Upper lobe of left lung (tissue), 6 donors: ENCODE measurements at regions not wholly inside any gene's neighbourhood (a gene's known extent, or its start where the extent isn't known, plus 50 kb on each side); places are given as distances from the start of the nearest gene placed in this dataset.
"Not testable (repeated sequence)": the region's sequence is repeated elsewhere in the genome, so short reads cannot be mapped to it uniquely, and the experiment has no call there.

Experiments
- ATAC-seq, 2 donors: fragments of 200-7000 bp; cut with Tn5 transposase; one replicate each; pipeline ENCODE4 v1.9.1; 2022; ENCODE audit warnings: mild to moderate bottlenecking in 2 of 2, moderate library complexity in 2 of 2; ENCODE audit not compliant: low FRiP score in 2 of 2
- DNase-seq, 2 donors: peaks; one replicate each; pipeline ENCODE4 v3.0.0-alpha.2; 2019 to 2020
- H3K27ac ChIP-seq, 4 donors: fragments of 200-600 bp; sonication (generic); one replicate each; pipeline ENCODE4 v1.5.1; 2016 to 2019
- H3K27me3 ChIP-seq, 4 donors: fragments of 200-600 bp; sonication (generic); one replicate each; pipeline ENCODE4 v1.5.1; 2017 to 2019
- H3K36me3 ChIP-seq, 4 donors: fragments of 200-600 bp; sonication (generic); one replicate each; pipeline ENCODE4 v1.5.1; 2016 to 2019
- H3K4me1 ChIP-seq, 4 donors: fragments of 200-600 bp; sonication (generic); one replicate each; pipeline ENCODE4 v1.5.1; 2018 to 2019
- H3K4me3 ChIP-seq, 4 donors: fragments of 200-600 bp; sonication (generic); one replicate each; pipeline ENCODE4 v1.5.1; 2017 to 2019; ENCODE audit warnings: mild to moderate bottlenecking in 2 of 4, moderate library complexity in 1 of 4
- H3K9me3 ChIP-seq, 4 donors: fragments of 200-600 bp; sonication (generic); one replicate each; pipeline ENCODE4 v1.5.1; 2018 to 2019
- EP300 ChIP-seq, 4 donors: sonication (generic); formaldehyde crosslinking; IDR thresholded peaks; one replicate each; pipeline ENCODE4 v1.5.1; 2017; ENCODE audit warnings: antibody characterized with exemption in 4 of 4, control low read depth in 2 of 4
- POLR2A ChIP-seq, 4 donors: fragments of 450-650 bp; IDR thresholded peaks; one replicate each; pipeline ENCODE4 v1.5.1; 2016 to 2017; ENCODE audit warnings: antibody characterized with exemption in 4 of 4, mild to moderate bottlenecking in 2 of 4
- POLR2AphosphoS5 ChIP-seq, 2 donors: sonication (generic); formaldehyde crosslinking; IDR thresholded peaks; one replicate each; pipeline ENCODE4 v1.5.1; 2017; ENCODE audit warnings: antibody characterized with exemption in 2 of 2
- WGBS, 2 donors: methylation state at CpG; one replicate each; pipeline ENCODE4 v1.1.5; 2017 to 2018; 5-methylcytosine and 5-hydroxymethylcytosine counted together
- TF ChIP-seq, protein P1 (sequence below), 6 experiments: fragments of 450-650 bp in 4 of 6; fragments of 200-600 bp in 2 of 6; sonication (generic) in 2 of 6; IDR thresholded peaks; one replicate each; pipeline ENCODE4 v1.5.1; 2016 to 2019; ENCODE audit warnings: antibody characterized with exemption in 6 of 6
- donor health status: DM: no; HTN: no; CAD: no; lungs with moderate emphysema.
- donor health status: DM: no; HTN: yes; CAD: no; lungs with severe emphysema.

GRCh38 chr20:51928931-51929330, 126.6 kb upstream of the SALL4 start:
- Histone ChIP-seq H3K4me1 (no peaks in the 10 kb centered on the region), H3K9me3 (no peaks in the 10 kb centered on the region), H3K36me3 (no peaks in the 10 kb centered on the region), H3K27ac (no peak overlapping the region), H3K27me3 (no peaks in the 10 kb centered on the region), H3K4me3 (no peak overlapping the region)
- DNase-seq, result no peak
- WGBS, 2 donors, result 85 to 92% methylated on average over 2 of the region's 2 CpGs
- ATAC-seq, result no peak
- no peak for TF ChIP-seq EP300 (IDR thresholded peaks at IDR 0.05)
- no peak for TF ChIP-seq POLR2A (IDR thresholded peaks at IDR 0.05)
- no peak for TF ChIP-seq POLR2AphosphoS5 (IDR thresholded peaks at IDR 0.05)
- TF ChIP-seq, protein P1, sequence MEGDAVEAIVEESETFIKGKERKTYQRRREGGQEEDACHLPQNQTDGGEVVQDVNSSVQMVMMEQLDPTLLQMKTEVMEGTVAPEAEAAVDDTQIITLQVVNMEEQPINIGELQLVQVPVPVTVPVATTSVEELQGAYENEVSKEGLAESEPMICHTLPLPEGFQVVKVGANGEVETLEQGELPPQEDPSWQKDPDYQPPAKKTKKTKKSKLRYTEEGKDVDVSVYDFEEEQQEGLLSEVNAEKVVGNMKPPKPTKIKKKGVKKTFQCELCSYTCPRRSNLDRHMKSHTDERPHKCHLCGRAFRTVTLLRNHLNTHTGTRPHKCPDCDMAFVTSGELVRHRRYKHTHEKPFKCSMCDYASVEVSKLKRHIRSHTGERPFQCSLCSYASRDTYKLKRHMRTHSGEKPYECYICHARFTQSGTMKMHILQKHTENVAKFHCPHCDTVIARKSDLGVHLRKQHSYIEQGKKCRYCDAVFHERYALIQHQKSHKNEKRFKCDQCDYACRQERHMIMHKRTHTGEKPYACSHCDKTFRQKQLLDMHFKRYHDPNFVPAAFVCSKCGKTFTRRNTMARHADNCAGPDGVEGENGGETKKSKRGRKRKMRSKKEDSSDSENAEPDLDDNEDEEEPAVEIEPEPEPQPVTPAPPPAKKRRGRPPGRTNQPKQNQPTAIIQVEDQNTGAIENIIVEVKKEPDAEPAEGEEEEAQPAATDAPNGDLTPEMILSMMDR (IDR thresholded peaks at IDR 0.05), result no peak

- H3K36me3 ChIP-seq, ATAC-seq, H3K4me1 ChIP-seq, DNase-seq, H3K27ac ChIP-seq, H3K4me3 ChIP-seq, H3K27me3 ChIP-seq, H3K9me3 ChIP-seq: not testable (repeated sequence)
- 86 to 91% methylated on average over 5 of the region's 5 CpGs for WGBS, 2 donors
Measured at GRCh38 chr20:51927970-51928369, 125.6 kb upstream of the SALL4 start.

GRCh38 chr20:51926670-51927305, 124.5 kb upstream of the SALL4 start:
- TF ChIP-seq POLR2A (IDR thresholded peaks at IDR 0.05), result no peak
- TF ChIP-seq, protein P1 (IDR thresholded peaks at IDR 0.05), result no peak
- TF ChIP-seq EP300 (IDR thresholded peaks at IDR 0.05), result no peak
- TF ChIP-seq POLR2AphosphoS5 (IDR thresholded peaks at IDR 0.05), result no peak
- WGBS, 2 donors, result 52 to 61% methylated on average over 14 of the region's 14 CpGs
- ATAC-seq, result no peak

DNA sequence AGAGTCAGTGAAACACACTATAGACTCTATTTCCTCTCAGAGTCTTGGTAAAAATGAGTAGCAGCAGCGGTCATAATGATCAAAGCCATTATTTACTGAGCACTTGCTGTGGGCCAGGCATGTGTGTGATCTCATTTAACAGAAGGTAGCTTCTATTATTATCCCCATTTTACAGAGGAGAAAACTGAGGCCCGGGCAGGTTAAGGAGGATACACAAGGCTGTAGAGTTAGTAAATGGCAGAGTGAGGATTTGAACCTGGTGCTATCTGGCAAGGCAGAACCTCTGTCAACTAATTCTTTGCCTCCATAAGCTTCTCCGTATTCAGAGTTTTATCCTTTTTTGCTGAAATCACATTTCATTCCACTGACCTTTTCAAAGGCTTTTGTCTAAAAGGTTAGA, 122.2 kb upstream of the SALL4 start:
- no peaks in the 10 kb centered on the region for H3K27me3 ChIP-seq
- H3K4me1 ChIP-seq, result no peaks in the 10 kb centered on the region
- H3K36me3 ChIP-seq, result no peaks in the 10 kb centered on the region
- no peak overlapping the region for H3K4me3 ChIP-seq
- no peak for TF ChIP-seq EP300 (IDR thresholded peaks at IDR 0.05)
- no peak for TF ChIP-seq POLR2A (IDR thresholded peaks at IDR 0.05)
- TF ChIP-seq, protein P1 (IDR thresholded peaks at IDR 0.05), result no peak
- TF ChIP-seq POLR2AphosphoS5 (IDR thresholded peaks at IDR 0.05), result no peak
- WGBS, 2 donors, result 94 to 98% methylated on average over 3 of the region's 3 CpGs
- ATAC-seq (no peak), DNase-seq (no peak)
- no peak overlapping the region for H3K27ac ChIP-seq
- H3K9me3 ChIP-seq, result no peaks in the 10 kb centered on the region

More at GRCh38 chr20:51926670-51927305, 124.5 kb upstream of the SALL4 start:
- Histone ChIP-seq H3K36me3 (no peaks in the 10 kb centered on the region), H3K4me1 (no peaks in the 10 kb centered on the region), H3K4me3 (no peak overlapping the region), H3K27ac (no peak overlapping the region), H3K27me3 (no peaks in the 10 kb centered on the region), H3K9me3 (no peaks in the 10 kb centered on the region)
- no peak for DNase-seq

DNA sequence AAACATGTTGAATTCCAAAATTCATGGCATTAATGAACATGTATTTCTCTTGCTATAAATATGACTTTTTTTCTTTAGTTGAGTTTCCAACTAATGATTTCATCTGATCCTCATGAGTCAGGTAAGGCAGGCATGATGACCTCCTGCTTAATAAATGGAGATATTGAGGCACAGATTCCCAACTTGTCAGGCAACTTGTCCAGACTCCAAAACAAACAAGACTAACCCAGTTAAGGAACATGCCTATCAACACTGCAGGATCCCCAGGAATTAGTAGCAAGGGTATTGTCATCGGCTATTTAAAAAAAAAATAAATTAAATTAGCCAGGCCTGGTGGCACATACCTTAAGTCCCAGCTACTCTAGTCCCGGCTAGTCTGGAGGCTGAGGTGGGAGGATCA, 121.3 kb upstream of the SALL4 start:
- Histone ChIP-seq H3K4me1 (no peaks in the 10 kb centered on the region), H3K9me3 (no peaks in the 10 kb centered on the region), H3K4me3 (no peak overlapping the region), H3K27me3 (no peaks in the 10 kb centered on the region), H3K36me3 (no peaks in the 10 kb centered on the region), H3K27ac (no peak overlapping the region)
- no peak for ATAC-seq
- no peak for DNase-seq
- no peak for TF ChIP-seq POLR2AphosphoS5 (IDR thresholded peaks at IDR 0.05)
- TF ChIP-seq EP300 (IDR thresholded peaks at IDR 0.05), result no peak
- no peak for TF ChIP-seq POLR2A (IDR thresholded peaks at IDR 0.05)
- TF ChIP-seq, protein P1 (IDR thresholded peaks at IDR 0.05), result no peak
- WGBS, 2 donors, result 85 to 87% methylated on average over 2 of the region's 2 CpGs

DNA sequence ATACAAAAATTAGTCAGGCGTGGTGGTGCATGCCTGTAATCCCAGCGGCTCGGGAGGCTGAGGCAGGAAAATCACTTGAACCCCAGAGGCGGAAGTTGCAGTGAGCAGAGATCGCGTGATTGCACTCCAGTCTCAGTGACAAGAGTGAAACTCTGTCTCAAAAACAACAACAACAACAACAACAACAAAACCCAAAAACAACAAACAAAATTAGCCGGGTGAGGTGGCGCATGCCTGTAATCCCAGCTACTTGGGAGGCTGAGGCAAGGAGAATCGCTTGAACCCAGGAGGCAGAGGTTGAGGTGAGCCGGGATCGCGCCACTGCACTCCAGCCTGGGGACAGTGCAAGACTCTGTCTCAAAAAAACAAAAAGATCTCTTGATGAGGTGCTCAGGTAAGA, 120.5 kb upstream of the SALL4 start:
- WGBS, 2 donors, result 93 to 97% methylated on average over 12 of the region's 12 CpGs
- H3K27ac ChIP-seq, H3K27me3 ChIP-seq, H3K9me3 ChIP-seq, H3K4me3 ChIP-seq, H3K4me1 ChIP-seq, H3K36me3 ChIP-seq, ATAC-seq, DNase-seq: not testable (repeated sequence)
